ENCODE measurements at regions not wholly inside any gene's neighbourhood (a gene's known extent, or its start where the extent isn't known, plus 50 kb on each side); places are given as distances from the start of the nearest gene placed in this dataset.

- TF ChIP-seq POLR2AphosphoS5 (IDR thresholded peaks at IDR 0.05; ENCODE audit: low read depth, low read length) (no peak), CTCF (IDR thresholded peaks at IDR 0.05) (no peak), REST (IDR thresholded peaks at IDR 0.05; ENCODE audit: insufficient read depth in 1 of 2, low read depth in 2 of 2, low read length in 1 of 2) (no peak)
These were observed 364.9 kb upstream of the FLRT2 start for GRCh38 chr14:85165094-85165493.
